ENCODE measurements at regions not wholly inside any gene's neighbourhood (a gene's known extent, or its start where the extent isn't known, plus 50 kb on each side); places are given as distances from the start of the nearest gene placed in this dataset.

GRCh38 chr2:80969900-80970299 is 665.3 kb upstream of the LRRTM1 start:
- Histone ChIP-seq H3K36me3 (ENCODE audit: low read depth, low read length) (no peaks in the 10 kb centered on the region), H3K9me3 (ENCODE audit: low read length) (0 out of 2 replicates have a peak, but pooled peaks cover 7% of the 10 kb centered on the region), H4K20me1 (ENCODE audit: low read length) (no peaks in the 10 kb centered on the region), H3K27ac (ENCODE audit: low read length) (no peak overlapping the region), H3K9ac (ENCODE audit: low read length) (no peak overlapping the region), H2AFZ (ENCODE audit: low read length) (no peak overlapping the region), H3K79me2 (ENCODE audit: low read length) (no peaks in the 10 kb centered on the region), H3K4me2 (ENCODE audit: low read length) (no peak overlapping the region), H3K4me3 (ENCODE audit: low read length) (no peak overlapping the region), H3K27me3 (ENCODE audit: low read length) (no peaks in the 10 kb centered on the region), H3K9me2 (replicated peaks; ENCODE audit: low read length) (no peaks in the 10 kb centered on the region), H3K4me1 (ENCODE audit: insufficient read depth, low read length) (no peaks in the 10 kb centered on the region), H3F3A (ENCODE audit: low read length, unreplicated experiment) (no peaks in the 10 kb centered on the region)
- intact Hi-C loops (cut with micrococcal nuclease): no loop called here
- BruUV-seq (replicated peaks): no TSS peak
- POLR2A ChIA-PET (ENCODE audit: unreplicated experiment): no interaction called here
- CTCF ChIA-PET: no interaction called here
- TF ChIP-seq, protein P1, sequence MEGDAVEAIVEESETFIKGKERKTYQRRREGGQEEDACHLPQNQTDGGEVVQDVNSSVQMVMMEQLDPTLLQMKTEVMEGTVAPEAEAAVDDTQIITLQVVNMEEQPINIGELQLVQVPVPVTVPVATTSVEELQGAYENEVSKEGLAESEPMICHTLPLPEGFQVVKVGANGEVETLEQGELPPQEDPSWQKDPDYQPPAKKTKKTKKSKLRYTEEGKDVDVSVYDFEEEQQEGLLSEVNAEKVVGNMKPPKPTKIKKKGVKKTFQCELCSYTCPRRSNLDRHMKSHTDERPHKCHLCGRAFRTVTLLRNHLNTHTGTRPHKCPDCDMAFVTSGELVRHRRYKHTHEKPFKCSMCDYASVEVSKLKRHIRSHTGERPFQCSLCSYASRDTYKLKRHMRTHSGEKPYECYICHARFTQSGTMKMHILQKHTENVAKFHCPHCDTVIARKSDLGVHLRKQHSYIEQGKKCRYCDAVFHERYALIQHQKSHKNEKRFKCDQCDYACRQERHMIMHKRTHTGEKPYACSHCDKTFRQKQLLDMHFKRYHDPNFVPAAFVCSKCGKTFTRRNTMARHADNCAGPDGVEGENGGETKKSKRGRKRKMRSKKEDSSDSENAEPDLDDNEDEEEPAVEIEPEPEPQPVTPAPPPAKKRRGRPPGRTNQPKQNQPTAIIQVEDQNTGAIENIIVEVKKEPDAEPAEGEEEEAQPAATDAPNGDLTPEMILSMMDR (conservative IDR thresholded peaks at IDR 0.05; ENCODE audit: low read depth, low read length): no peak
- TF ChIP-seq EZH2 (IDR thresholded peaks at IDR 0.05; ENCODE audit: low read length, unreplicated experiment) (no peak), EZH2phosphoT487 (IDR thresholded peaks at IDR 0.05; ENCODE audit: borderline replicate concordance, low read length) (no peak)
- no peak for DNase-seq
- ATAC-seq: no peak

DNA sequence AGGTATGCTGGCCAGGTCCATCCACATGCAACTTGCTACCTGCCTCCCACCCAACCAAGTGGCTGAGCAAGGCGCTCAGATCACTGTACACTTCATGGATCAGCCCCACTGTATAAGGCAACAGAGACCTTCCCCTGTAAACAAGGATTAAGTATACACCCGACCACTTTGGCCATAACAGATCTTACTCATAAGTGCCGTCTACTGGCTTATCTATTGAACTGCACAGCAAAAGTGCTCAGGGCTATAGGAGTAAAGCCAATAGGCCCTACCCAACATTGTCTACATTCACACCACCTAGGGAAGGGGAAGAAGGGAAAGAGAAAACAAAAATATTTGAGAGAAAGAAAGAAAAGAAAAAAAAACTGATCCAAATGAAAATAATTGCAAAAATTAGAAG is 663.9 kb upstream of the LRRTM1 start:
- CTCF ChIA-PET: no interaction called here
- no peak for ATAC-seq
- intact Hi-C loops (cut with micrococcal nuclease): no loop called here

DNA sequence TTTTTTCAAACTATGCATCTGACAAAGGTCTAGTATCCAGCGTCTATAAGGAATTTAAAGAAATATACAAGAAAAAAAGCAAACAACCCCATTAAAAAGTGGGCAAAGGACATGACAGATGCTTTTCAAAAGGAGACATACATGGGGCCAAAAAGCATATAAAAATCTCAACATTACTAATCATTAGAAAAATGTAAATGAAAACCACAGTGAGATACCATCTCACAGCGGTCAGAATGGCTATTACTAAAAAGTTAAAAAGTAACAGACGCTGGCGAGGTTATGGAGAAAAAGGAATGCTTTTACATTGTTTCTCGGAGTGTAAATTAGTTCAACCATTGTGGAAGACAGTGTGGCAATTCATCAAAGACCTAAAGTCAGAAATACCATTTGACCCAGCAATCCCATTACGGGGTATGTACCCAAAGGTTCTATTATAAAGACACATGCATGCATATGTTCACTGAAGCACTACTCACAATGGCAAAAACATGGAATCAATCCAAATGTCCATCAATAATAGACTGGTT is 643.1 kb upstream of the LRRTM1 start:
- Histone ChIP-seq H4K20me1 (ENCODE audit: low read length) (no peaks in the 10 kb centered on the region), H2AFZ (ENCODE audit: low read length) (no peak overlapping the region), H3K27me3 (ENCODE audit: low read length) (no peaks in the 10 kb centered on the region), H3K79me2 (ENCODE audit: low read length) (no peaks in the 10 kb centered on the region), H3K4me3 (ENCODE audit: low read length) (no peak overlapping the region), H3K9ac (ENCODE audit: low read length) (no peak overlapping the region), H3K4me1 (ENCODE audit: insufficient read depth, low read length) (no peaks in the 10 kb centered on the region), H3K36me3 (ENCODE audit: low read depth, low read length) (no peaks in the 10 kb centered on the region), H3K9me3 (ENCODE audit: low read length) (no peaks in the 10 kb centered on the region), H3F3A (ENCODE audit: low read length, unreplicated experiment) (no peaks in the 10 kb centered on the region), H3K9me2 (replicated peaks; ENCODE audit: low read length) (no peaks in the 10 kb centered on the region), H3K4me2 (ENCODE audit: low read length) (peak overlapping the region; percentile 3; the same call in 1 of the 2 replicates), H3K27ac (ENCODE audit: low read length) (peak overlapping the region; percentile 9; the same call in 1 of the 2 replicates)
- TF ChIP-seq EZH2 (IDR thresholded peaks at IDR 0.05; ENCODE audit: low read length, unreplicated experiment) (no peak), EZH2phosphoT487 (IDR thresholded peaks at IDR 0.05; ENCODE audit: borderline replicate concordance, low read length) (no peak)
- TF ChIP-seq, protein P1 (conservative IDR thresholded peaks at IDR 0.05; ENCODE audit: low read depth, low read length): no peak
- no peak for ATAC-seq
- ChIA-PET CTCF (no interaction called here), POLR2A (ENCODE audit: unreplicated experiment) (no interaction called here)
- DNase-seq: peak; percentile 48
- intact Hi-C loops (cut with micrococcal nuclease): no loop called here
- BruUV-seq (replicated peaks): no TSS peak

More for the DNA sequence above, 663.9 kb upstream of the LRRTM1 start:
- peak; percentile 3 for DNase-seq
- Histone ChIP-seq H3K9ac (ENCODE audit: low read length) (no peak overlapping the region), H3K36me3 (ENCODE audit: low read depth, low read length) (no peaks in the 10 kb centered on the region), H2AFZ (ENCODE audit: low read length) (no peak overlapping the region), H3K9me2 (replicated peaks; ENCODE audit: low read length) (no peaks in the 10 kb centered on the region), H3F3A (ENCODE audit: low read length, unreplicated experiment) (no peaks in the 10 kb centered on the region), H3K27me3 (ENCODE audit: low read length) (no peaks in the 10 kb centered on the region), H3K9me3 (ENCODE audit: low read length) (0 out of 2 replicates have a peak, but pooled peaks cover 7% of the 10 kb centered on the region), H3K4me3 (ENCODE audit: low read length) (no peak overlapping the region), H3K4me2 (ENCODE audit: low read length) (no peak overlapping the region), H3K27ac (ENCODE audit: low read length) (no peak overlapping the region), H3K79me2 (ENCODE audit: low read length) (no peaks in the 10 kb centered on the region), H4K20me1 (ENCODE audit: low read length) (no peaks in the 10 kb centered on the region), H3K4me1 (ENCODE audit: insufficient read depth, low read length) (no peaks in the 10 kb centered on the region)
- POLR2A ChIA-PET (ENCODE audit: unreplicated experiment): no interaction called here
- no TSS peak for BruUV-seq (replicated peaks)
- TF ChIP-seq, protein P1 (conservative IDR thresholded peaks at IDR 0.05; ENCODE audit: low read depth, low read length): peak; percentile 36; the same call in 1 of the 2 replicates
- TF ChIP-seq EZH2phosphoT487 (IDR thresholded peaks at IDR 0.05; ENCODE audit: borderline replicate concordance, low read length): no peak
- no peak for TF ChIP-seq EZH2 (IDR thresholded peaks at IDR 0.05; ENCODE audit: low read length, unreplicated experiment)
